ENCODE measurements at regions not wholly inside any gene's neighbourhood (a gene's known extent, or its start where the extent isn't known, plus 50 kb on each side); places are given as distances from the start of the nearest gene placed in this dataset.
A peak's percentile ranks its signal among the peaks of the same experiment; 100 is the strongest.

- Histone ChIP-seq H3K27me3 (replicated peaks; ENCODE audit: insufficient read depth, low read depth, low read length, poor library complexity) (peaks cover 24% of the 10 kb centered on the region), H3K9me3 (ENCODE audit: low read depth, low read length, poor library complexity, severe bottlenecking) (no peaks in the 10 kb centered on the region), H3K36me3 (ENCODE audit: insufficient read depth, low read length, poor library complexity, severe bottlenecking) (no peaks in the 10 kb centered on the region), H3K4me1 (ENCODE audit: insufficient read depth, low read length, poor library complexity, severe bottlenecking) (no peaks in the 10 kb centered on the region), H3K27ac (ENCODE audit: low read depth, low read length, poor library complexity, severe bottlenecking) (no peak overlapping the region), H3K4me3 (ENCODE audit: low read depth, low read length, poor library complexity, severe bottlenecking) (no peak overlapping the region)
- intact Hi-C loops (cut with micrococcal nuclease; ENCODE audit: unreplicated experiment), result no loop called here
- BruUV-seq (replicated peaks), result no TSS peak
- ChIA-PET POLR2A (ENCODE audit: low non-redundant PET) (no interaction called here), CTCF (no interaction called here)
- no peak for TF ChIP-seq CTCF (conservative IDR thresholded peaks at IDR 0.05; ENCODE audit: low read depth, low read length)
- DNase-seq (ENCODE audit: low spot score), result no peak
These were observed 194.3 kb upstream of the C2CD4B start for GRCh38 chr15:62359416-62359815.

GRCh38 chr15:62360332-62361097 is 195.4 kb upstream of the C2CD4B start:
- POLR2A ChIA-PET (ENCODE audit: low non-redundant PET), result no interaction called here
- BruUV-seq (replicated peaks), result no TSS peak
- Histone ChIP-seq H3K9me3 (ENCODE audit: low read depth, low read length, poor library complexity, severe bottlenecking) (no peaks in the 10 kb centered on the region), H3K27ac (ENCODE audit: low read depth, low read length, poor library complexity, severe bottlenecking) (no peak overlapping the region), H3K4me3 (ENCODE audit: low read depth, low read length, poor library complexity, severe bottlenecking) (no peak overlapping the region), H3K36me3 (ENCODE audit: insufficient read depth, low read length, poor library complexity, severe bottlenecking) (no peaks in the 10 kb centered on the region), H3K4me1 (ENCODE audit: insufficient read depth, low read length, poor library complexity, severe bottlenecking) (no peaks in the 10 kb centered on the region), H3K27me3 (replicated peaks; ENCODE audit: insufficient read depth, low read depth, low read length, poor library complexity) (peaks cover 25% of the 10 kb centered on the region)
- CTCF ChIA-PET, result no interaction called here
- TF ChIP-seq CTCF (conservative IDR thresholded peaks at IDR 0.05; ENCODE audit: low read depth, low read length) (no peak), EZH2 (IDR thresholded peaks at IDR 0.05; ENCODE audit: borderline replicate concordance, low read depth, low read length, poor library complexity, severe bottlenecking) (no peak)
- DNase-seq (ENCODE audit: low spot score), result peak; percentile 14
- intact Hi-C loops (cut with micrococcal nuclease; ENCODE audit: unreplicated experiment), result no loop called here

- CTCF ChIA-PET, result no interaction called here
- peaks cover 34% of the 10 kb centered on the region for H3K27me3 ChIP-seq (replicated peaks; ENCODE audit: insufficient read depth, low read depth, low read length, poor library complexity)
- TF ChIP-seq EZH2 (IDR thresholded peaks at IDR 0.05; ENCODE audit: borderline replicate concordance, low read depth, low read length, poor library complexity, severe bottlenecking), result no peak
- no peak for TF ChIP-seq CTCF (conservative IDR thresholded peaks at IDR 0.05; ENCODE audit: low read depth, low read length)
- intact Hi-C loops (cut with micrococcal nuclease; ENCODE audit: unreplicated experiment), result no loop called here
- POLR2A ChIA-PET (ENCODE audit: low non-redundant PET), result no interaction called here
- H3K4me1 ChIP-seq (ENCODE audit: insufficient read depth, low read length, poor library complexity, severe bottlenecking), result no peaks in the 10 kb centered on the region
- no peaks in the 10 kb centered on the region for H3K9me3 ChIP-seq (ENCODE audit: low read depth, low read length, poor library complexity, severe bottlenecking)
- no TSS peak for BruUV-seq (replicated peaks)
- no peak overlapping the region for H3K4me3 ChIP-seq (ENCODE audit: low read depth, low read length, poor library complexity, severe bottlenecking)
- no peak for DNase-seq (ENCODE audit: low spot score)
- no peak overlapping the region for H3K27ac ChIP-seq (ENCODE audit: low read depth, low read length, poor library complexity, severe bottlenecking)
- H3K36me3 ChIP-seq (ENCODE audit: insufficient read depth, low read length, poor library complexity, severe bottlenecking), result no peaks in the 10 kb centered on the region
These were observed 197.1 kb upstream of the C2CD4B start for GRCh38 chr15:62362144-62362543.

Measured in A673 (cell line).